GM12878 (cell line): ENCODE measurements at regions not wholly inside any gene's neighbourhood (a gene's known extent, or its start where the extent isn't known, plus 50 kb on each side); places are given as distances from the start of the nearest gene placed in this dataset.

Experiments
- ATAC-seq: fragments of 200-7000 bp; cut with Tn5 transposase; 3 replicates; pipeline ENCODE4 v1.9.1; 2020; ENCODE audit warnings: mild to moderate bottlenecking, moderate library complexity
- BruUV-seq: library from RNA; stranded (reverse); fragments of 400-500 nt; replicated peaks from 2 replicates; lab custom pipeline; 2021; lab: Mats Ljungman, UMichigan
- CTCF ChIA-PET: fragments of 300-600 bp; sonication (Branson Sonifier 250); formaldehyde crosslinking; extraction: SDS; loops from one replicate; lab custom pipeline; 2021; ENCODE audit warnings: inconsistent platforms; lab: Yijun Ruan, JAX
- POLR2A ChIA-PET: fragments of 350-600 bp; formaldehyde crosslinking; extraction: SDS; loops from one replicate; lab custom pipeline; 2021; ENCODE audit warnings: inconsistent platforms; lab: Charles Lee
- RAD21 ChIA-PET: fragments of 300-600 bp; sonication (Branson Sonifier 250); formaldehyde crosslinking; loops from one replicate; lab custom pipeline; 2023; ENCODE audit warnings: antibody characterized with exemption; ENCODE audit not compliant: unreplicated experiment; lab: Charles Lee
- SMC1A ChIA-PET: fragments of 300-600 bp; sonication (Branson Sonifier 250); formaldehyde crosslinking; loops from one replicate; lab custom pipeline; 2023; ENCODE audit not compliant: unreplicated experiment, uncharacterized antibody; lab: Charles Lee
- DNase-seq: peaks from one replicate; pipeline ENCODE4 v3.0.0-alpha.2; 2011; ENCODE audit warnings: low read depth, low spot score
- FAIRE-seq: peaks from 3 replicates; lab custom pipeline; 2011; peaks lifted over from hg19 to GRCh38; lab: Jason Lieb, UNC
- H2AFZ ChIP-seq: 2 replicates; pipeline ENCODE4 v1.6.0; 2011; ENCODE audit warnings: low read depth, low read length, control low read depth; ENCODE audit not compliant: control insufficient read depth
- H3K27ac ChIP-seq: 2 replicates; pipeline ENCODE4 v1.5.1; 2011; ENCODE audit warnings: control low read depth; ENCODE audit not compliant: control insufficient read depth, insufficient read depth
- H3K27me3 ChIP-seq, 2 experiments: replicated peaks in 1 of 2; 2 replicates each; pipeline versions ENCODE4 v1.6.0 to v1.6.1; 2011; ENCODE audit warnings: low read length in 1 of 2; ENCODE audit not compliant: control insufficient read depth in 2 of 2, insufficient read depth in 2 of 2
- H3K36me3 ChIP-seq, 2 experiments: 2 replicates each; pipeline ENCODE4 v1.5.1; 2011; ENCODE audit warnings: low read length in 1 of 2; ENCODE audit not compliant: control insufficient read depth in 2 of 2, insufficient read depth in 2 of 2
- H3K4me1 ChIP-seq: 2 replicates; pipeline ENCODE4 v1.6.1; 2011; ENCODE audit warnings: mild to moderate bottlenecking, low read length, moderate library complexity, mixed read lengths; ENCODE audit not compliant: control insufficient read depth, insufficient read depth
- H3K4me2 ChIP-seq: 2 replicates; pipeline ENCODE4 v1.6.0; 2011; ENCODE audit warnings: control low read depth; ENCODE audit not compliant: control insufficient read depth, insufficient read depth
- H3K4me3 ChIP-seq: fragments of 200-600 bp; sonication (generic); 2 replicates; pipeline ENCODE4 v1.5.1; 2016
- H3K79me2 ChIP-seq: 2 replicates; pipeline ENCODE4 v1.6.0; 2011; ENCODE audit warnings: low read length; ENCODE audit not compliant: control insufficient read depth, insufficient read depth
- H3K9ac ChIP-seq: 2 replicates; pipeline ENCODE4 v1.8.0; 2011; ENCODE audit warnings: low read length, control low read depth, mixed read lengths; ENCODE audit not compliant: control insufficient read depth, insufficient read depth
- H3K9me3 ChIP-seq: replicated peaks from 3 replicates; pipeline ENCODE4 v1.5.1; 2011; ENCODE audit warnings: mild to moderate bottlenecking, low read length; ENCODE audit not compliant: control insufficient read depth, insufficient read depth
- H4K20me1 ChIP-seq: 2 replicates; pipeline ENCODE4 v1.6.0; 2011; ENCODE audit not compliant: control insufficient read depth, insufficient read depth
- CUX1 ChIP-seq: IDR thresholded peaks from 2 replicates; pipeline ENCODE4 v1.6.1; 2012; ENCODE audit warnings: improper control_type of control experiment, low read depth, low read length; ENCODE audit not compliant: insufficient replicate concordance
- E2F8 ChIP-seq: fragments of 450-650 bp; IDR thresholded peaks from 2 replicates; pipeline ENCODE4 v1.6.1; 2018; ENCODE audit warnings: mild to moderate bottlenecking, low read depth, moderate library complexity; ENCODE audit not compliant: partially characterized antibody
- MEF2A ChIP-seq: IDR thresholded peaks from 2 replicates; pipeline ENCODE4 v1.6.1; 2011; ENCODE audit warnings: low read depth, mild to moderate bottlenecking, low read length, moderate library complexity; ENCODE audit not compliant: insufficient read depth
- NFXL1 ChIP-seq: fragments of 450-650 bp; IDR thresholded peaks from 2 replicates; pipeline ENCODE4 v1.6.1; 2017; ENCODE audit warnings: antibody characterized with exemption, mild to moderate bottlenecking, borderline replicate concordance
- NFYA ChIP-seq: IDR thresholded peaks from 2 replicates; pipeline ENCODE4 v1.6.1; 2011; ENCODE audit warnings: low read depth, mild to moderate bottlenecking, low read length, improper control_type of control experiment, borderline replicate concordance
- RCOR1 ChIP-seq: conservative IDR thresholded peaks from 2 replicates; pipeline ENCODE4 v1.6.1; 2012; ENCODE audit warnings: low read depth, low read length, improper control_type of control experiment
- YBX1 ChIP-seq: fragments of 450-650 bp; IDR thresholded peaks from 2 replicates; pipeline ENCODE4 v1.6.1; 2016; ENCODE audit warnings: antibody characterized with exemption
- ZBED1 ChIP-seq: IDR thresholded peaks from 2 replicates; pipeline ENCODE4 v1.6.1; 2016; ENCODE audit warnings: borderline replicate concordance
- ZBTB33 ChIP-seq: fragments of 450-650 bp; IDR thresholded peaks from 2 replicates; pipeline ENCODE4 v1.6.1; 2017; ENCODE audit warnings: mild to moderate bottlenecking
- ZNF207 ChIP-seq: fragments of 450-650 bp; IDR thresholded peaks from 2 replicates; pipeline ENCODE4 v1.6.1; 2014; ENCODE audit warnings: antibody characterized with exemption, mild to moderate bottlenecking, borderline replicate concordance
- in situ Hi-C: fragments of 300-500 bp; cut with MboI; formaldehyde crosslinking; loops from 9 replicates; pipeline ENCODE4 v1.14.3; 2018; ENCODE audit warnings: mixed read lengths
- intact Hi-C: fragments of 100-400 bp; cut with micrococcal nuclease; formaldehyde crosslinking; loops from one replicate; pipeline ENCODE4 v1.14.2; 2022; ENCODE audit not compliant: unreplicated experiment

GRCh38 chr10:4543938-4544533 is 282.0 kb upstream of the AKR1E2 start (continued):
- no peak for TF ChIP-seq ZBTB33

- no peak for ATAC-seq
These were observed 284.7 kb upstream of the AKR1E2 start for GRCh38 chr10:4541292-4541691.

More at GRCh38 chr10:4541292-4541691, 284.7 kb upstream of the AKR1E2 start:
- no peak overlapping the region for H2AFZ ChIP-seq
- POLR2A ChIA-PET = no interaction called here
- RAD21 ChIA-PET = no interaction called here
- no peak overlapping the region for H3K4me2 ChIP-seq
- no peak overlapping the region for H3K27ac ChIP-seq
- FAIRE-seq (no peak), DNase-seq (no peak)
- H3K4me1 ChIP-seq = no peaks in the 10 kb centered on the region
- intact Hi-C loops (no loop called here), in situ Hi-C loops (no loop called here)
- no peaks in the 10 kb centered on the region for H3K9me3 ChIP-seq
- no peak overlapping the region for H3K4me3 ChIP-seq
- SMC1A ChIA-PET = no interaction called here
- no peaks in the 10 kb centered on the region for H3K79me2 ChIP-seq
- TF ChIP-seq YBX1 (no peak), NFYA (no peak), ZNF207 (no peak), MEF2A (no peak), RCOR1 (no peak), NFXL1 (no peak), E2F8 (no peak), CUX1 (no peak), ZBED1 (no peak)
- H3K36me3 ChIP-seq = no peaks in the 10 kb centered on the region
- no peak overlapping the region for H3K9ac ChIP-seq
- BruUV-seq = no TSS peak
- no peaks in the 10 kb centered on the region for H4K20me1 ChIP-seq
- no peaks in the 10 kb centered on the region for H3K27me3 ChIP-seq
- CTCF ChIA-PET = no interaction called here
